Keratinocyte (primary cell): ENCODE measurements at regions not wholly inside any gene's neighbourhood (a gene's known extent, or its start where the extent isn't known, plus 50 kb on each side); places are given as distances from the start of the nearest gene placed in this dataset.

Source experiments
- CTCF ChIP-seq, 3 experiments: IDR thresholded peaks in 1 of 3; conservative IDR thresholded peaks in 1 of 3; optimal IDR thresholded peaks in 1 of 3; 2 replicates in 2 of 3; 3 replicates in 1 of 3; pipeline versions ENCODE3 to v1.5.1; 2011; ENCODE audit warnings: low read length in 3 of 3, mild to moderate bottlenecking in 3 of 3, moderate library complexity in 2 of 3, control low read depth in 1 of 3, inconsistent platforms in 1 of 3; ENCODE audit not compliant: insufficient read depth in 2 of 3; ENCODE audit errors: extremely low read depth in 1 of 3
- EZH2 ChIP-seq: IDR thresholded peaks from one replicate; pipeline ENCODE4 v1.6.1; 2012; ENCODE audit warnings: inconsistent platforms, mild to moderate bottlenecking, low read length, moderate library complexity

- no peak for TF ChIP-seq CTCF (optimal IDR thresholded peaks at IDR 0.05 in 1 of 3, IDR thresholded peaks at IDR 0.05 in 1 of 3, conservative IDR thresholded peaks at IDR 0.05 in 1 of 3; ENCODE audit: extremely low read depth in 1 of 3, insufficient read depth in 2 of 3, low read length in 3 of 3)
- no peak for TF ChIP-seq EZH2
These were observed 541.3 kb upstream of the LRRTM4 start for GRCh38 chr2:78063246-78064020.
